NCI-H748 (cell line): ENCODE measurements at regions not wholly inside any gene's neighbourhood (a gene's known extent, or its start where the extent isn't known, plus 50 kb on each side); places are given as distances from the start of the nearest gene placed in this dataset.
"Not testable (repeated sequence)": the region's sequence is repeated elsewhere in the genome, so short reads cannot be mapped to it uniquely, and the experiment has no call there.

Experiments
- DNase-seq: peaks from one replicate; lab custom pipeline; 2025; ENCODE audit not compliant: unreplicated experiment; lab: John Stamatoyannopoulos, UW

DNA sequence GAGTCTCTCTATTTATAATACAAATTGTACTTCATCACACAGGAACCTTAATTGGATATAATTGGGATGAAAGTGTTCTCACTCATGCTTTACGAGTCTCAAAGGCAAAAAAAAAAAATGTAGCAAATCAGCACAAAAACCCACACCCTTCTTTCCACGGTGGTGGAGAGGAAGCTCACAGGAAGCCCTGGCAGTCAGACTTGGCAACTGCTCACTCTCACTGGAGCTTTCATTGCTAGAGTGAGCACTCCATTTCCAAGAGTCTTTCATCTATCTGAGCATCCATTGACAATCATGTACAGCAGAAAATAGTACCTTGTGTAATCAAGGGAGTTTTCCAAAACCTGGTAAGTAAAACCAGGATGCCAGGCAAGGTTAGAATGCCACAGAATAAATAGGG lies 2159.4 kb upstream of the AGA start:
- DNase-seq: no peak

DNA sequence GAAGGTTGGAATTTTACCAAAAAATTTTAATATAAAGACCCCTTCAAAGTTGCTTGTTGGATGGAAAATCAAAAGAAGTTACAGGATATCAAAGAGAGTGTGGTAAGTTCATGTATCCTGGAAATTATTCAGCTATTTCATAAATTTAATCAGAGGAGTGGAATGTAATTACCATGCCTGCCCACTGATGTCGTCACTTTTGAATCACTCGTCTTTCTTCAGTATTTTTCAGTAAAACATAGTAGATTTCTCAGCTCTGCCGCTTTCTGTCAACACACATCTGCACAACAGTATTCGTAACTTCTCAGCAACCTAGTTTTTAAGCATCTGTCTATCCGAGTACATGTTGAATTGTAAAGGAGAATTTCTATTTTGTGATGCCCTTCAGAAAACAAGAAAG lies 2163.0 kb upstream of the AGA start:
- no peak for DNase-seq

DNA sequence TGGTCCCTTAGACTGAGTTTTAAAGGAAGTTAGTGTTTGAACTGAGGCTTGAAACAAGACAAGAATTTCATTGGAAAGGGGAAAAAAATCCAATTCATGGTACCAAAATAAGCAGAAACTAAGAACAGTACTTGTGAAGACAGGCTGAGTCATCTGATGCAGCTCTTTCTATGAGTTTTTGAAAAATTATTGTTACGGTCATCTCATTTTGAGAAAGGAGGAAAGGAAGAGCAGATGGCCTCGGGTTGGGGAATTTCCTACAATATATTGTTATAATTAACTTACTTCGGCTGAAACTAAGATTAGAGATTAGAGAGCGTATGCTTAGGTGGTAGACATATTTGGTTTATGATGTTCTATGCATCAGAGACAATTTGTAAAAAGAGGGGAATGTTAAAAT lies 2164.8 kb upstream of the AGA start:
- DNase-seq: no peak

DNA sequence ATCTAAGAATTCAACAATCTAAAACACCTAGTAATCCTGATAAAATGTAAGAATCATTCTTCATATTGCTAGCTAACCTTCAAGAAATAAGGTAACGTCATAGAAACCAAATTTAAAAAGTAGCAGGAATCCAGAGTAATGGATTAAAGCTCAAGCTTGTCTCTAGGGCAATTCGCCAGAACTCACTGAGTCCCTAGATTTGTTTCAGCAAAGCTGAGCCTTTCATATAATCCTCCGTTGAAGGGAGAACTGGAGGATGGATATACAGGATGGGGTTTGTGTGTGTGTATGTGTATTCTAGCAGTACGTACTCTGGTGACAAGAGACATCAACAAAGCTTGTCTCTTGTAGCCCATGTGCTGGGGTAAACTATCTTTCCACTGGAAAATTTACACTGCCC lies 2173.5 kb upstream of the AGA start:
- DNase-seq: no peak

DNA sequence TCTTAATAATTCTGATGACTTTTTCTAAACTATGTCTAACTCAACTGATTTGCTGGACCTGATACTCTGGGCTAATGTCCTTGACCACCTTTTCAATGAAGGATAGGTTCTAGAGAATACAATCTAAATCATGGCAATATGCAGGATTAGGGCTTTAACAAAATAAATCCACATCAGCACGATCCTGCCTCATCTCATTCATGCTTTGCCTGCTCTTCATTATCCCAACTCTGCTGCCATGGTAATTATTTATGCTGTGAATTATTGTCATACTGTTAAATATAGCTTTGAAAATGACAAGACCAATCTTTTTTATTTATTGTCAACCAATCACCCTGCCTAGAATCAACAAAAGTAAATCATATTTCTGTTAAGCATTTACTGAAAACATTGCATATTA lies 2176.7 kb upstream of the AGA start:
- DNase-seq: no peak

DNA sequence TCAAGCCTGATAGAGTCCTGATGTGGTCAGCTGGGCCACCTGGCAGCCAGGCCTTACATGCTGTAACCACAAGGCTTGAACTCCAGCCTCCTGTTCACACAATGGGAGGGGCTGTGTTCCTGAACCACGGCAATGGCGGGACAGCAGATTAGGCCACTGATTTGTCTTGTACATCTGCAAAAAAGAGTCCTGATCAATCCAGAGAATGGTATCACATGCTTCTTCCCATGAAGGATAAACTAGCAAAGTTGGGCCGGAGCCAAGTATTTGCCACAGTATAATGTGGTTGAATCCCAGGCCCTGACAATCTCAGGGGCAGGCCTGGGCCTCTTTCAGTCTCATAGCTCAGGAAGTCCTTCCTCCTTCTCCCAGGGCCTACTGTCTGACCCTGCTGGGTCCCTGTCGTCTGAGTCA lies 2182.5 kb upstream of the AGA start:
- DNase-seq: no peak

DNA sequence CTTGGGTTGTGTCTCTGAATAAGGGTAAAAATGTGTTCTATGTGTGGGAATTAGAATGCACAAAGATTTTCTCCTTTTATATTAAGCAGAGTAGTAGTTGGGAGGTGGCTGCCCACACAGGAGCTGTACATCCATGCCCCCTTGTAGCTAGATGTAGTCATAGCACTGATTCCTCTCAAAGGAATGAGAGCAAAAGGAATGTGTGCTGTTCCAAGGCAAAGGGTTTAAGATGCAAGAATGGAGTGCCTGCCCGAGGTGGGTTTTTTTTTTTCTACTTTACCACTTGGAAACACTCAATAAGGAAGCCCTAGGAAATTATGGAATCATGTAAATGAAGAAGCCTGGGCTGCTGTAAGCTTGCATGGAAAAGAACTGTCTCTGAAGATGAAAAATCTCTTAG lies 2183.2 kb upstream of the AGA start:
- DNase-seq: no peak

DNA sequence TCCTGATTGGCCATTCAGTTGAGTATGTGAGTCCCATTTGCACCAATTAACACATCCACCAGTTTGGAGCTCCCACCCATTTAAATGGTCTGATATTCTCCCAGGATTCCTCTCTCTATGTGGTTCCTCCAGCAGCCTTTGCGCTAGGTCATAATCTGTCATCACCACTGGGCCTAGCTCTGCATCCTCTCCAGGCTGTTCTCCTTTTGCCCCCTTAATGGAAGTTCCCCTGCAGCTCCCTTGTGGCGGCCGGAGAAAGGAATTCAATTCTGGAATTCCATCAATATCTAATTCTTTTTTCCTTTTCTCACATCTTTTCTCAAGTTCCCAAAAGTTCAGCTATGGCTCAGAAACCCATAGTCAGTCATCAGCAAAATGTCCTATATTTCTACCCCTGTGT lies 2184.4 kb upstream of the AGA start:
- DNase-seq: peak; percentile 2

DNA sequence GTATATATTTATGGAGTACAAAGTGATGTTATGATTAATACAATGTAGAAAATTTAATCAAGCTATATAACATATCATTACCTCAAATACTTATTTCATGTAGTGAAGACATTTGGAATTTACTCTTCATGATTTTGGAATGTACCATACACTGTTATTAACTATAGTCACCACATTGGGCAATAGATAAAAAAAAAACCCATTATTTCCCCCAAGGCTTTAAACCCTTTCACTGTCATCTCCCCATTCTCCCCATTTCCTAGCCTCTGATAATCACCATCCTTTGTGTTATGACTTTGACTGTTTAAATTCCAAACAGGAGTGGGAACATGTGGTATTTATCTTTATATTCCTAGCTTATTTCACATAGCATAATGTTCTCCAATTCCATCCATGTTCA lies 2189.1 kb upstream of the AGA start:
- DNase-seq: no peak

DNA sequence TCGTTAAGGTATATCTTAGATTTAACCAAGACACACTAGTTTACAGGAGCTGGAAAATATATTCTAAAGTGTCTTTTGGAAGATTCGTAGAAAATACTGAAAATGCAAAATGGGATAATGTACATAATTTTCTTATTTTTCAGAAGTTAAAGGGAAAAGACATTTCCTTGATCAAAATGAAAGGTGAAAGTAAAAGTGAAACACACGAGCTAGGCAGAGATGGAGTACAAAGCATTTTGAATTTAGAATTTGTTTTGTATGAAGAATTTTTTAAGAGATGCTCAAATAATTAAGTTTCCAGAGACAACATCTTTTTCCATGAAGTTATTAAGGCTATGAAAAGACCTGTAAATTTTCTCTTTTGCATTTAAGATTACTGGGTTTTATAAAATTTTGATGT lies 2192.6 kb upstream of the AGA start:
- no peak for DNase-seq

DNA sequence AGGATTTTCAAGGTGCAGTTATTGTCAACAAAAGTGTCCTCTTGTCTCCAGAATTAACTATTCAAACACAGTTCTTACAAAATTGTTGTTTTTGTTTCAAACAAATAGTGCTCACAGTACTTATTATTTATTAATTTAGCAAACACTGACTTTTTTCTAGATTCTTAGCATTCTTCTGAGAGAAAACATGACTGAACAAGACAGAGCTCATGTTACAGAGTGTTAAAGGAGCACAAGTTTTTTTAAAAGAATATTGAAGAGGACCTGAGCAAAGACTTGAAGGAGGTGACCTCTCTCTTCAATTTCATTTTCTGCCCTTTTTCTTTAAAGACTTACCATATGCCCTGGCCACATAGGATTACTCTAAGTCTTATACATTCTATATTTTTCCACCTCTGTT lies 2220.3 kb upstream of the AGA start:
- DNase-seq: no peak

DNA sequence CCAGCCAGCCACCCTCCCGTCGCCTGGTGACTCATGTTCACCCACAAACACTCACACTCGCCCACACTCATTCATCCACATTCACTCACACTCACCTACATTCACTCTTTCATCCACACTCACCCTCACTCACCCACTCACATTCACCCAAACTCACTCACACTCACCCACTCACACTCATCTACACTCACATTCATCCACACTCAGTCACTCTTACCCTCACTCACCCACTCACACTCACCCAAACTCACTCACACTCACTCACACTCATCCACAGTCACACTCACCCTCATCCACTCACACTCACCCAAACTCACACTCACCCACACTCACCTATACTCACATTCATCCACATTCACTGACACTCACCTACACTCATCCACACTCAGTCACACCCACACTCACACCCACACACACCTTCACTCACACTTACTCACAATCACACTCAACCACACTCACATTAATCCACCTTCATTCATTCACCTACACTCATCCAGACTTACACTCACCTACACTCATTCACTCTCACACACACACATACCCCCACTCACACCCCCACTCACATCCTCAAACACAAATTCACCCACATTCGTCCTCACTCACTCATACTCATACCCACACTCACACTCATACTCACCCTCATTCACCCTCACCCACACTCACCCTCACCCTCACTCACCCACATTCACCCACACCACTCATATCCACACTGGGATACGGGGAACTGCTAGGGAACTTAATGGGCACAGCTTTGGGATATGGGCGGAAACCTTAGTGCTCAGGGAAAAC lies 2221.6 kb upstream of the AGA start:
- DNase-seq: no peak

DNA sequence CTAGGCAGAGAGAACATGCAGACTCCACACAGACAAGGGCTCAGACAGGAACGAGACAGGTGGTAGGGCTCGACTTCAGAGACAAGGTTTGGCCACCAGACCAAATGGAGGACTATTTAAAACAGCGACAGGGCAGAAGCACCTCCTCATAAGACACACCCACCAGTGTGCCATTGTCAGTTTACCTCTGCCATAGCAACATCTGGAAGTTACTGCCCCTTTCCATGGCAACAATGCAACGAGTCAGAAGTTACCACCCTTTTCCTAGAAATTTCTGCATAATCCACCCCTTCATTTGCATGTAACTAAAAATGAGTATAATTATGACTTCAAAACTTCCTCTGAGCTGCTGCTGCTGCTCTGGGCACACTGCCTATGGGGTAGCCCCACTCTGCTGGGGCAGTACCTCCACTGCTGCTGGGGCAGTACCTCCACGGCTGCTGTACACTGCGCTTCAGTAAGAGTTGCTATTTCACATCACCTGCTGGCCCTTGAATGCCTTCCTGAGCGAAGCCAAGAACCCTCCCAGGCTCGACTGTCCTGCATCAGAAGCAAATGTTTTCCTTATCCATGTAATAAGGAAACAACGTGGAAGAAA lies 2222.3 kb upstream of the AGA start:
- no peak for DNase-seq

DNA sequence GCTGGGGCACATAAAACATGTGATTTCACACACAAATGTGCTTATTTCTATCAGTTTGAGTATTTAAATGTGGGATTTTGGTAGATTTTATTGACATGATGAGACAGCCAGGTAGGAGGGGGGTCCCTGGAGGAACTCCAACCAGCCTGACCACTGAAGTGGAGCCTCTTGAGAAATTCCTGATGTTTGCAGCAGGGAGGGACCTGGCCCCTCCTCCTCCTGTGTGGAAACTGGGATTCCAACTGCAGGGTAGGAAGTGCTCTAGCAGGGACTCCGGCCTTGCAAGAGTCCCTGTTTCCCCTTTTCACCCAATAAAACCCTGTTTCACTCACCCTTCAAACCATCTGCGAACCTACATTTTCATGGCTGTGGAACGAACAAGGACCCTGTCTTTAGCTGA lies 2224.0 kb upstream of the AGA start:
- no peak for DNase-seq

DNA sequence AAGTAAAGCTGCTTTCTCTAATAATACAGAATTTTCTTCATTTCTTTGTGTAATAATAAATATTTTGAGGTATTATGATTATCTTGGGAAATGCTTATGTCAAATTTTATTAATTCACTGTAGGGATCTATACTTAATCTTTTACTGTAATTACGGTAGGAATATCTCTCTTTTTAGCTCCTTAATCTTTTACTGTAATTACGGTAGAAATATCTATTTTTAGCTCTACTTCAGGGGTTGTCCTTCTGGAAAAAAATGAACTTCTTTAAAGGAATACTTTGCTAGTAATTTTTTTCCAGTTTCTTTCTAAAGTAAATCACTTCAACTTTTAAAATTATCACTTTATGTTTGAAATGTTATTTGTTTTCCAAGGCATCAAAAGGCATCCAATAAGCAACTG lies 2229.4 kb upstream of the AGA start:
- DNase-seq: no peak

DNA sequence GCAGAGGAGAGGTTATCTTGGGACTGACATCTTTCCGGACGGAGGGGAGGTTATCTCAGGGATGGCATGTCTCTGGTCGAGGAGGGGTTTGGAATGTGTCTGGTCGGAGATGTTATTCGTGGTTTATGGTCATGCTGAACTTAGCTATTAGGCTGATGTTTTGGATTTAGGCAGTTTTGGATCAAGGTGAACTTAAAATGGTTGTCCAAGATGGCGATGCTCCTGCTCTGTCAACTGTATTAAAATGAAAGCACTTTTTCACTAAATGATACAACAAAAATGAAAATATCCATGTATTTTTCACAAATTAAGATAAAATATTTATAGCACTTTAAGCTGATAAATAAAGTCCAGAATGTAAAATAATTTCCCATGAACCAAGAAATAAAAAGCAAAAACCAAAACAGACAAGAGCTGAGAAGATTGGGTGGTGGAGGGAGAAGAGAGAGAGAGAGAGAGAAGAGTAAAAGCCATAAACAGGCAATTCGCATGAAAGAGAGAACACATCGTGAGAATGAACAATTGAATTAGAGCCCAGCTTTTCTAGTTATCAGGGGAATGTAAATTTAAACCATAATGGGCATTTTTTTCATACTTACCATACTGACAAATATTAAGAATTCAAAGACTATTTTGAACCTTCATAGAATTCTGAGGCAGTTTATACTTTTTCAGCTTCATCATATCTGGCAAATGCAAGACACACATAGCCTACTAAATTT lies 2236.0 kb upstream of the AGA start:
- DNase-seq: no peak

DNA sequence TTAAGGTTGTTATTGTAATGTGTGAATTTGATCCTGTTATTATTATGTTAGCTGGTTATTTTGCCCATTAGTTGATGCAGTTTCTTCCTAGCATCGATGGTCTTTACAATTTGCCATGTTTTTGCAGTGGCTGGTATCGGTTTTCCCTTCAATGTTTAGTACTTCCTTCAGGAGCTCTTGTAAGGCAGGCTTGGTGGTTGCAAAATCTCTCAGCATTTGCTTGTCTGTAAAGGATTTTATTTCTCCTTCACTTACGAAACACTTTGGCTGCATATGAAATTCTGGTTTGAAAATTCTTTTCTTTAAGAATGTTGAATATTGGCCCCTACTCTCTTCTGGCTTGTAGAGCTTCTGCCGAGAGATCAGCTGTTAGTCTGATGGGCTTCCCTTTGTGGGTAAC lies 2241.4 kb upstream of the AGA start:
- DNase-seq: not testable (repeated sequence)

DNA sequence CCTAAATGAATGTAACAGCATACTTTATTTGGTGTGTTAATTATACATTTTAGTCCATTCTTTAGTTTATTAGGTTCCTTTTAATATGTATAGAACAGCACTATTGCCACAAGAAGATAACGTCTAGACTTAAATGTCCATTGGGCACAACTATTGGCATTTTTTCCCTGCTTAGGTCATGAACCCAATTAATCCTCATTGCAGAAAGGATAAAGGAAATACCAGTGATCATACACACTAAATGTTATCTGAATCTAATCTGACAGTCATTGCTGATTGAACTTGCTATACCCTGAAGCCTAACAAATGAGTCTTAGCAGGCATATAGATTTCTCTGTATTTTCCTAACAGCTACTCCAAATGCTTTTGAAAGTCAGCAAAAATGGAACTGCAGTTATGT lies 2250.0 kb upstream of the AGA start:
- no peak for DNase-seq

DNA sequence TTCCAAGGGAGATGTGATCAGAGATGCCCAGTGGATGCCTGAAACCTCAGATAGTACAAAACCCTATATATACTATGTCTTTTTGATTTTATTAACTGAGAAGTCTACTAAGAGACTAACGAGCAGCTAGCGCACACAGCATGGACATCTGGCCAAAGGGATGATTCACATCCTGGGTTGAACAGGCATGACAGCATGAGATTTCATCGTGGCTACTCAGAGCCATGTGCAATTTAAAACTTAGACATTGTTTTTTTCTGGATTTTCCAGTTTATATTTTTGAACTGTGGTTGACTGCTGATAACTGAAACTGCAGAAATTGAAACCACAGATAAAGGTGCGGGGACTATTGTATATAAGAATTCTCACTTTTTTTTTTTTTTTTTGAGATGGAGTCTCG lies 2252.9 kb upstream of the AGA start:
- DNase-seq: no peak

DNA sequence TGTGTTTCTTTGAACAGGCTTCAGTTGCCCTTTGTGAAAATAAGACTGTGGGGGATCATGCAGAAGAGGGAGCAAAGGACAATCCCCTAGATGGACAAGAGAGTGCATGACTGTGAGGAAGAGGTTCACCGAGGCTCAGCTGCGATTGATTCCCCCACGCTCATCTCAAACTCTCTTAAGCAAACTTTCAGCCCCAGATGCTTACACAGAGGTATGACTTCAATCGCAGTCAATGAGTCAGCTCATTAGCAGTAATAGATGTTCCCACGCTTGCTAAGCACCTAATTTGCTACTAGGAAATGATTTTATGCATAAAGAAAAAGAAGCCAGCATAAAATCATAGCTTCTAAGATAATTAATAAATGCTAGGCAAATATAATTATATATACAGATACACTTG lies 2256.1 kb upstream of the AGA start:
- no peak for DNase-seq

DNA sequence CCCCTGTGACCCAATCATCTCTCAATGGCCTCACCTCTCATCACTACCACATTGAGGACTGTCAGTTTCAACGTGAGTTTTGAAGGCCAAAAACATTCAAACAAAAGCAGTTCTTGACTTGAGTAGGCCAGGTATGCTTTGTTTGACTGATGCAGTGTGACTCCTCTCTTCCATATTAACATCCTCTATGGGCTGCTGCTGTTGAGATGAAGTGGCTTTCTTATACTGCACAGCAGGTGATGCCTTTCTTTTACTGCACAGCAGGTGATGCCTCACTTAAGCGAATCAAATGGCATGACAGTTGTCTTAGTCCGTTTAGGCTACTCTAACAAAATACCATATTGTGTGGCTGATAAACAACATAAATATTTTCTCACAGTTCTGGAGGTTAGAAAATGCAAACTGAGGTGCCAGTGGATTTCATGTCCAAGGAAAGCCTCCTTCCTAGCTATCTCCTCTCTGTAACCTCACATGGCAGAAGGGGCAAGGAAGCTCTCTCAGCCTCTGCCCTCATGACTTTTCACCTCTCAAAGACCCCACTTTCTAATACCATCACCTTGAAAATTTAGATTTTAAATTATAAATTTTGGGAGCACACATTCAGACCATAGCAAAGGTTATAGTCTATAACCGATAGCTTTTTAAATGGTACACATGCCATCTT lies 2267.9 kb upstream of the AGA start:
- peak; percentile 70 for DNase-seq
